Transverse colon (tissue), 4 donors: ENCODE measurements at regions not wholly inside any gene's neighbourhood (a gene's known extent, or its start where the extent isn't known, plus 50 kb on each side); places are given as distances from the start of the nearest gene placed in this dataset.

Experiments used
- DNase-seq: peaks from one replicate; pipeline ENCODE4 v3.0.0-alpha.2; 2019
- H3K27ac ChIP-seq, 4 donors: fragments of 200-600 bp; sonication (generic); 2 replicates each; pipeline ENCODE4 v1.5.1; 2016 to 2018; ENCODE audit warnings: inconsistent platforms in 4 of 4
- H3K27me3 ChIP-seq: fragments of 200-600 bp; sonication (generic); 2 replicates; pipeline ENCODE4 v1.5.1; 2017; ENCODE audit warnings: inconsistent platforms
- H3K36me3 ChIP-seq, 4 donors: fragments of 200-600 bp; sonication (generic); 2 replicates each; pipeline ENCODE4 v1.5.1; 2017 to 2019; ENCODE audit warnings: inconsistent platforms in 4 of 4
- H3K4me1 ChIP-seq, 4 donors: fragments of 200-600 bp; sonication (generic); 2 replicates each; pipeline ENCODE4 v1.5.1; 2017 to 2020; ENCODE audit warnings: inconsistent platforms in 4 of 4
- H3K4me3 ChIP-seq, 4 donors: fragments of 200-600 bp; sonication (generic); 1 replicate in 1 of 4; 2 replicates in 3 of 4; pipeline versions ENCODE4 v1.5.1 to v1.6.1; 2017 to 2019; ENCODE audit warnings: inconsistent platforms in 4 of 4
- H3K9me3 ChIP-seq, 2 donors: fragments of 200-600 bp; sonication (generic); 2 replicates each; pipeline ENCODE4 v1.5.1; 2017 to 2019; ENCODE audit warnings: inconsistent platforms in 2 of 2
- EP300 ChIP-seq: sonication (generic); formaldehyde crosslinking; IDR thresholded peaks from one replicate; pipeline ENCODE4 v1.6.1; 2017; ENCODE audit warnings: antibody characterized with exemption, low read depth
- POLR2A ChIP-seq: fragments of 450-650 bp; IDR thresholded peaks from one replicate; pipeline ENCODE4 v1.6.1; 2016; ENCODE audit warnings: antibody characterized with exemption, mild to moderate bottlenecking, moderate library complexity
- POLR2AphosphoS5 ChIP-seq, 3 donors: sonication (generic); formaldehyde crosslinking; IDR thresholded peaks; one replicate each; pipeline ENCODE4 v1.6.1; 2016; ENCODE audit warnings: antibody characterized with exemption in 3 of 3
- WGBS, 2 donors: methylation state at CpG; one replicate each; pipeline ENCODE4 v1.1.5; 2018; ENCODE audit warnings: low coverage in 1 of 2; 5-methylcytosine and 5-hydroxymethylcytosine counted together
- in situ Hi-C, 4 donors: fragments of 200-750 bp; cut with MboI; loops; one replicate each; pipeline versions ENCODE4 v1.15.0 to v1.15.1; 2017; ENCODE audit warnings: low sequenced_read_pairs in 3 of 4, low pct_ligation_motif_present in 1 of 4, low pct_unique_long_range_greater_than_20kb in 1 of 4
- intact Hi-C: fragments of 100-400 bp; cut with DNase I; formaldehyde crosslinking; loops from one replicate; pipeline ENCODE4 v1.15.1; 2023; ENCODE audit warnings: low total_unique reads
- TF ChIP-seq, protein P1 (sequence below), 5 experiments: fragments of 200-600 bp in 3 of 5; fragments of 450-650 bp in 2 of 5; sonication (generic) in 3 of 5; IDR thresholded peaks; 1 replicate in 2 of 5; 2 replicates in 3 of 5; pipeline ENCODE4 v1.5.1; 2016 to 2017; ENCODE audit warnings: antibody characterized with exemption in 5 of 5, inconsistent platforms in 3 of 5, mild to moderate bottlenecking in 2 of 5, moderate library complexity in 1 of 5

DNA sequence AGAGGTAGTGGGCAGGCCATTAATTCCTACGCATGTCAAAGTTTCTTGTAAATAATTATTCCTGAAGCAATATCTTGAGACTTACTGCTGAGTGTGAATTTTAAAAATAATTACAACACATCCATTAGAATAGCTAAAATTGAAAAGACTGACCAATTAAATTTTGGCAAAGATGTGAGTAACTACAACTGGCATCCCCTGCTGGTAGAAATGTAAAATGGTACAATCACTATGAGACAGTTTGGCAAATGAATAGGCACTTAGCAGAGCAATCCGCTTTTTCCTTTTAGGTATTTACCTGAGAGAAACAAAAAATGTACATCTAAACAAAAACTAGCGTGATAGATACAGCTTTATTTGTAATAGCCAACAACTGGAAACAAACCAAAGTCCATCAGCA, 798.9 kb downstream of the BRINP3 start:
- intact Hi-C loops (no loop called here), in situ Hi-C loops (no loop called here)
- no peak for TF ChIP-seq POLR2AphosphoS5 (IDR thresholded peaks at IDR 0.05)
- TF ChIP-seq, protein P1, sequence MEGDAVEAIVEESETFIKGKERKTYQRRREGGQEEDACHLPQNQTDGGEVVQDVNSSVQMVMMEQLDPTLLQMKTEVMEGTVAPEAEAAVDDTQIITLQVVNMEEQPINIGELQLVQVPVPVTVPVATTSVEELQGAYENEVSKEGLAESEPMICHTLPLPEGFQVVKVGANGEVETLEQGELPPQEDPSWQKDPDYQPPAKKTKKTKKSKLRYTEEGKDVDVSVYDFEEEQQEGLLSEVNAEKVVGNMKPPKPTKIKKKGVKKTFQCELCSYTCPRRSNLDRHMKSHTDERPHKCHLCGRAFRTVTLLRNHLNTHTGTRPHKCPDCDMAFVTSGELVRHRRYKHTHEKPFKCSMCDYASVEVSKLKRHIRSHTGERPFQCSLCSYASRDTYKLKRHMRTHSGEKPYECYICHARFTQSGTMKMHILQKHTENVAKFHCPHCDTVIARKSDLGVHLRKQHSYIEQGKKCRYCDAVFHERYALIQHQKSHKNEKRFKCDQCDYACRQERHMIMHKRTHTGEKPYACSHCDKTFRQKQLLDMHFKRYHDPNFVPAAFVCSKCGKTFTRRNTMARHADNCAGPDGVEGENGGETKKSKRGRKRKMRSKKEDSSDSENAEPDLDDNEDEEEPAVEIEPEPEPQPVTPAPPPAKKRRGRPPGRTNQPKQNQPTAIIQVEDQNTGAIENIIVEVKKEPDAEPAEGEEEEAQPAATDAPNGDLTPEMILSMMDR (IDR thresholded peaks at IDR 0.05): no peak
- TF ChIP-seq EP300: no peak
- TF ChIP-seq POLR2A: no peak
- no peaks in the 10 kb centered on the region for H3K4me1 ChIP-seq
- no peaks in the 10 kb centered on the region for H3K27me3 ChIP-seq
- H3K9me3 ChIP-seq: no peaks in the 10 kb centered on the region
- WGBS, 2 donors: 77 to 83% methylated on average over 2 to 3 of the region's 3 CpGs
- no peaks in the 10 kb centered on the region for H3K36me3 ChIP-seq
- no peak overlapping the region for H3K4me3 ChIP-seq
- DNase-seq: no peak
- no peak overlapping the region for H3K27ac ChIP-seq

DNA sequence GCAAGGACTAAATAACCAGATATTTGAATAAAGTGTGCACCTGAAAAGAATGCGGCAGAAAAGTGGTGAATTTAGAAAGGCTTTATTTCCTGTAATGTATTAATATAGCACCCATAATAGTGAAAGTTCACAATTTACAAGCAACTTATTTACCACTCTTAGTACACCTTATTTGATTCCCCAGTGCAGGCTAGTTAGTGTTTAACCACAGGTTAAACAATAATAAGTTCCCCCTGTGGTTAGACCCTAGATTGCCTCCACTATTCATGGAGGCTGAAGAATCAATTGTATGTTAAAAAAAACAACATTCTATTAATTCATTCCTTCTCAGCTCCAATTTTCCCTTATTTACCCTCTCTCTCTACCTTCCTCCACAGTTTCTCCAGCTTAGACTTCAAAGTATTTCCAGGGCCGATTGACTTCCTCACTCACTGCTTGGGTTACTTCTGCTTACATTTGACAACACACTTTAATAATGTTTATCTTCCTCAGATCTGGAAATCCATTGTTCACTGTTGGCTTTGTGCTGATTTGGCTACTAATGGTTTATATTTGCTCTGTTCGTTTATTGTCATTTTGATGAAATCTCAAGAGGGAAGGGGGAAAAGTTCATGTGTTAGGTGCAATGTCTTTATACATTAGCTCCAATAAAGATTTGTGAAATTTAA, 796.3 kb downstream of the BRINP3 start:
- H3K9me3 ChIP-seq: no peaks in the 10 kb centered on the region
- in situ Hi-C loops: no loop called here
- DNase-seq: no peak
- no peaks in the 10 kb centered on the region for H3K4me1 ChIP-seq
- TF ChIP-seq, protein P1 (IDR thresholded peaks at IDR 0.05): no peak
- TF ChIP-seq POLR2A (no peak), EP300 (no peak), POLR2AphosphoS5 (IDR thresholded peaks at IDR 0.05) (no peak)
- H3K27ac ChIP-seq: no peak overlapping the region
- 43 to 46% methylated on average over 3 of the region's 3 CpGs for WGBS, 2 donors
- H3K4me3 ChIP-seq: no peak overlapping the region
- intact Hi-C loops: no loop called here
- no peaks in the 10 kb centered on the region for H3K27me3 ChIP-seq
- no peaks in the 10 kb centered on the region for H3K36me3 ChIP-seq

DNA sequence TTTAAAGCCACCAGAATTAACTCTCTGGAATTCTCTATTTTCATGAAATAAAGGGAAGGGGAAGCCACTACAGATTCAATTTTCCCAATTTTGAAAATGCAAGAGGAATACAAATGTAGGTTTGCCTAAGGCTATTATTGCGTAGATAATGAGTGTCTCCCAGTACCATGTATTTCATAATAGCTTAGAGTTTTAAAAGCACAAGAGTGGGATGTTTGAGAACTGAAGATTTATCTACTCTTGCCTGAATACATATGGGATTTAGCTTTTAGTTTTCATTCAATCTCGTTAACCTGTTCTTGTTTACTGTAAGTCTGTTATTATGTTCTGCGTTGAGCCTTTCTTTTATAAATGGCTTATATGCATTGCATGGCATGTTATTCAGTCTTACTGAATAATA, 795.1 kb downstream of the BRINP3 start:
- no peak overlapping the region for H3K4me3 ChIP-seq
- H3K9me3 ChIP-seq: no peaks in the 10 kb centered on the region
- in situ Hi-C loops (no loop called here), intact Hi-C loops (no loop called here)
- DNase-seq: no peak
- WGBS, 2 donors: 82 to 91% methylated on average over 3 of the region's 3 CpGs
- no peaks in the 10 kb centered on the region for H3K27me3 ChIP-seq
- no peaks in the 10 kb centered on the region for H3K36me3 ChIP-seq
- TF ChIP-seq EP300 (no peak), POLR2A (no peak), POLR2AphosphoS5 (IDR thresholded peaks at IDR 0.05) (no peak)
- TF ChIP-seq, protein P1 (IDR thresholded peaks at IDR 0.05): no peak
- no peaks in the 10 kb centered on the region for H3K4me1 ChIP-seq
- H3K27ac ChIP-seq: no peak overlapping the region

DNA sequence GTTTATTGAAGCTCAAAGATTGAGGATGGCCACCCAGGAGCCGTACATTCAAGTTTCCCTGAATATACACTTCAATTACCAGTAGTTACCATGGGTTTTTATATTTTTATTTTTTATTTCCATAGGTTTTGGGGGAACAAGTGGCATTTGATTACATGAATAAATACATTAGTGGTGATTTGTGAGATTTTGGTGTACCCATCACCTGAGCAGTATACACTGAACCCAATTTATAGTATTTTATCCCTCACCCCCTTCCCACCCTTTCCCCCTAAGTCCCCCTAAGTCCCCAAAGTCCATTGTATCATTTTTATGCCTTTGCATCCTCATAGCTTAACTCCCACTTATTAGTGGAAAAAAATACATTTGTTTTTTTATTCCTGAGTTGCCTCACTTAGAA, 791.4 kb downstream of the BRINP3 start:
- no peaks in the 10 kb centered on the region for H3K4me1 ChIP-seq
- no peaks in the 10 kb centered on the region for H3K9me3 ChIP-seq
- WGBS, 2 donors: 57 to 75% methylated on average over 1 of the region's 1 CpG
- no peak overlapping the region for H3K4me3 ChIP-seq
- intact Hi-C loops (no loop called here), in situ Hi-C loops (no loop called here)
- no peaks in the 10 kb centered on the region for H3K27me3 ChIP-seq
- no peak for DNase-seq
- no peak for TF ChIP-seq POLR2A
- H3K36me3 ChIP-seq: no peaks in the 10 kb centered on the region
- H3K27ac ChIP-seq: no peak overlapping the region

DNA sequence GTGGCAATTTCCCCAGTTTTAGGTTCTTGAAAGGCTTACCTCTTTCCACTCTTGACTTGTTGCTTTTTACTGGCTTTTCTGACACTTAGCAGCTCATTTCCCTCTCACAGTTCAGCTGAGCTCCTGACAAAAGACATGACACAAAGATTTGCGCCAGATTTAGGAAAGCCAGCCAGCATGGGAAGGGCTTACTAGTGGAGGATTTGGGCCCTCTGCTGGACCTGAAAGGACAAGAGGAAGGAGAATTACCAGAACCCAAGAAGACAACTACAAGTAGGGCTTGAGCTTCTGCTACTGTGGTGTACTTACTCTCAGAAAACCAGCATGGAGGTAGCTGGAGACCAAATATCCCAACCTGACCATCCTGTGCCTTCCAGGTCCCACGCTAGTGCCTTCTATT, 784.5 kb downstream of the BRINP3 start:
- Histone ChIP-seq H3K27me3 (no peaks in the 10 kb centered on the region), H3K27ac (no peak overlapping the region), H3K9me3 (no peaks in the 10 kb centered on the region), H3K4me1 (no peaks in the 10 kb centered on the region), H3K36me3 (no peaks in the 10 kb centered on the region), H3K4me3 (no peak overlapping the region)
- in situ Hi-C loops: no loop called here
- TF ChIP-seq EP300: no peak
- no peak for TF ChIP-seq POLR2AphosphoS5 (IDR thresholded peaks at IDR 0.05)
- TF ChIP-seq POLR2A: no peak
- TF ChIP-seq, protein P1 (IDR thresholded peaks at IDR 0.05): no peak
- intact Hi-C loops: no loop called here
- DNase-seq: no peak
- WGBS, 2 donors: 72 to 100% methylated on average over 1 to 2 of the region's 2 CpGs
